ENCODE measurements at regions not wholly inside any gene's neighbourhood (a gene's known extent, or its start where the extent isn't known, plus 50 kb on each side); places are given as distances from the start of the nearest gene placed in this dataset.

DNA sequence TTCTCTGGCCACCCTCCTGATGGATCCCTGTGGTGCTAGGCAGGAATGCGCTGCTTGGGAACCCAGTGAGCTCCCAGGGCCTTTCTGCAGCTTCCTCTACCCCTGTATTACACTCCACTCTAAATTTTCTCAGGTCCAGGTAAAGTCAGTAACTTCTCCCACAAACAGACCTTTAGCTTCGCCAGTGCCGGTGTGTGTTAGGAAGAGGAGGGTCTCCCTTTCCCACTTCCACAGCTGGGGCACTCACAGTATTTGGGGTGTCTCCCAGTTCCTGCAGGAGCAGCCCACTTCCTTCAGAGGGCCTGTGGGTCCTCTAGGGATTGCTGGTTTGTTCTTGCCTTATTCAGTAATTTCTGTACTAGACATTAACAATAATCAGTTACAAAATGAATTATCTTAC, 193.5 kb upstream of the PCDH17 start:
- no peak for DNase-seq

DNA sequence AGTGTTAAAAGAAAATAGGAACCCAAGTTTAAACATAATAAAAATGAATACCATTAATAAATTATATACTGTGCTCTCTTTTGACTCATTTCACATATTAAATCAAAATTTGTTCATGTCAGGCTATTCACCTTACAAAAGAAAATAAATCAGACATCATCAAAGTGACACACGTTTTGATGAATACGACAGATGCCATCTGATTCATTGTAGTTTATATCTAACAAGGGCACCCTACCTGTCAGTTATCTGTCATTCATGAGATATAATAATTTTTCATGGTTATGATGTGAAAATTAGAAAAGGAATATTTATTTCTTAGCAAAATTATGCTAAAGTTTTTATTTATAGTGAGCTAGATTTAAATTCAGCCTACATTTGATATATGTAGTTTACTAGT, 188.1 kb upstream of the PCDH17 start:
- no peak for DNase-seq

- DNase-seq: no peak
These were observed 181.2 kb upstream of the PCDH17 start for GRCh38 chr13:57450356-57450755.

- DNase-seq: no peak
These were observed 179.3 kb upstream of the PCDH17 start for GRCh38 chr13:57452228-57452627.

DNA sequence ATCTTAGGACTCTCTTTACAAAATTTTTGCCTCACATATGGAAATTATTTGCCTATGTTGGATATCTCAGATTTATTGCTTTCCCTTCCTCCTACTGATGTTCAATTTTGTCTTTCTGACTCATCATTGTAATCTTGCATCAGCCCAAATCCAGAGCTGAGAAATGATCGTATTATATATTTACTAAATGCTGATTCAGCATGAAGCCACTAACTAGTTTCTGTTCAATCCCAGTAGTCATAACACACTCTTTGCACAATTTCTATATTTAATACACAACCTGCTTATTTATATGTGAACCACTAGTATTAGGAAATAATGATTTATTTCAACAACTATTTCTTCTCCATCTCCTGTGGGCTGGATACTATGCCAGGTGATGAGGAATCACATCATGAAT, 161.1 kb upstream of the PCDH17 start:
- DNase-seq: no peak

GRCh38 chr13:57491318-57491717, 140.2 kb upstream of the PCDH17 start:
- DNase-seq: no peak

- no peak for DNase-seq
These were observed 123.6 kb upstream of the PCDH17 start for GRCh38 chr13:57507752-57508463.

- DNase-seq: no peak
These were observed 119.9 kb upstream of the PCDH17 start for GRCh38 chr13:57511603-57512002.

- no peak for DNase-seq
These were observed 104.3 kb upstream of the PCDH17 start for GRCh38 chr13:57527114-57527735.

DNA sequence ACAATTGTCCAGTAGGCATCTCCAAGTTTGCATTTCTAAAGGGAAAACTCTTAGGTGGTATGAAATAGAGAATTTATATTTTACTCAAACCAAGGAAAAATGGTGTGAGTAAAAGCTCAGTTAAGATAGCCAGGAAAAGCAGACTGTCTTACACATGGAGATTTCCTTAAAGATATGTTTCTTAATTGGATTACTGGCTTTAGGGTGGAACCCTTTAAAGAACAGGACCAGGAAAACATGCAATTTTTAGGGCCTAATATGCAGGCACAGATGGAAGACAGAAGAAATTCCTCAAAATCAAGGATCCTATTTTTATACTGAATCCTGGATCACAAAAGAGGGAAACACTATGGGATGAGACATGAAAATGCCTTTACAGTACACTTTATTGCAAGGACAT, 100.3 kb upstream of the PCDH17 start:
- no peak for DNase-seq

- no peak for DNase-seq
These were observed 84.6 kb upstream of the PCDH17 start for GRCh38 chr13:57546942-57547341.

DNA sequence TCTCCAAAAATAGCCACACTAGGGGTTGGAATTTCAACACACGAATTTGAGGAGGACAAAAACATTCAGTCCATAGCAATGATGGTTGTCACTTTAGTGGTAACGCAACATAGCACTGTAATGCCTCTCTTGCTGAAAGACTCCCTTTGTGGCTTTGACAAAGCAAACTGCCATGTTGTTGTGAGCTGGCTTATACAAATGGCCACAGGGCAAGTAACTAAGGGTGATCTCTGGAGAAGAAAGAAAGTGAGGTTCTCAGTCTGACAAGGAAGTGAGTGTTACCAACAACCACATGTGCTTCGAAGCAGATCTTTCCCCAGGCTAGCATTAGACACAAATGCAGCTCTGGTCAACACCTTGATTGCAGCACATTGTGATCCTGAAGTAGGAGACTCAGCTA, 79.1 kb upstream of the PCDH17 start:
- no peak for DNase-seq

DNA sequence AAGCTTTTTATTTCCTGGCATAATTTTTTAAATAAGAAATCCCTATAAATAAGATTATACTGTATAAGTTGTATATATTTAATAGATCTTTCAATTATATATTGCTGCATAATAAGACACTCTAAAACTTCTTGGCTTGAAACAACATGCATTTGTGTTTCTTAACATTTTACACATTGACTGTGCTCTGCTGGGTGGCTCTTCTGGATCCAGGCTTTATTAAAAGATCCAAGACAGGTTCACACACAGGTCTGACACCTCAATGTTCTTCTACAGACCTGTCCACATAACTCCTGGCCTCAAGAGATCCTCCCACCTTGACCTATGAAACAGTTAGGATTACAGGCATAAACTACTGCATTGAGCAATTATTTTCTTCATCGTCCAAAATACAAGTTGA, 77.6 kb upstream of the PCDH17 start:
- no peak for DNase-seq

- DNase-seq: peak in 1 of 58 donors; percentile 9
These were observed 73.5 kb upstream of the PCDH17 start for GRCh38 chr13:57558051-57558467.

- no peak for DNase-seq
These were observed 62.7 kb upstream of the PCDH17 start for GRCh38 chr13:57568865-57569264.

GRCh38 chr13:57569986-57570385, 61.6 kb upstream of the PCDH17 start:
- DNase-seq: no peak

Data from anterior cingulate cortex (tissue), 58 donors.